GM18519 (cell line): ENCODE measurements at regions not wholly inside any gene's neighbourhood (a gene's known extent, or its start where the extent isn't known, plus 50 kb on each side); places are given as distances from the start of the nearest gene placed in this dataset.

Source experiments
- ATAC-seq: cut with Tn5 transposase; IDR thresholded peaks from one replicate; pipeline ENCODE4 v1.9.1; 2021; ENCODE audit warnings: mild to moderate bottlenecking, moderate library complexity; ENCODE audit not compliant: unreplicated experiment, low FRiP score

DNA sequence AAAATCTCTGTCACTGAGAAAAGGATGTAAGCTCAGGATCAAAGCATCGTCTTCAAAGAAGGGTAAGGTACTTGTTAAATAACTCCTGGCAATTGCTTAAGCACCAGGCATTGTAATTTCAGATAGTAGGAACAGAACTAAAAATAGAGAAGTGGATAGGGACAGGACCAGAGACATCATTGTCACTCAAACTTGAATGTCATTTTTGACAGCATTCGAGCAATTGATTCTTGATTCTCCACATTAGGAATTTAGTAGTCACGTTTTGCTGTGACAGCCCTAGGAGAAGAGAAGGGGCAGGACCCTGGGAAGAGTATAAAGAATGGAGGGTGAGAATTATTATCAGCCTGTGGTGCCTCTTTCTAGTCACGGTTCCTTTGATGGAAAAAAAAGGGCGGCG lies 50.1 kb upstream of the BACH2 start:
- ATAC-seq, result no peak
